ENCODE measurements at regions not wholly inside any gene's neighbourhood (a gene's known extent, or its start where the extent isn't known, plus 50 kb on each side); places are given as distances from the start of the nearest gene placed in this dataset.

DNA sequence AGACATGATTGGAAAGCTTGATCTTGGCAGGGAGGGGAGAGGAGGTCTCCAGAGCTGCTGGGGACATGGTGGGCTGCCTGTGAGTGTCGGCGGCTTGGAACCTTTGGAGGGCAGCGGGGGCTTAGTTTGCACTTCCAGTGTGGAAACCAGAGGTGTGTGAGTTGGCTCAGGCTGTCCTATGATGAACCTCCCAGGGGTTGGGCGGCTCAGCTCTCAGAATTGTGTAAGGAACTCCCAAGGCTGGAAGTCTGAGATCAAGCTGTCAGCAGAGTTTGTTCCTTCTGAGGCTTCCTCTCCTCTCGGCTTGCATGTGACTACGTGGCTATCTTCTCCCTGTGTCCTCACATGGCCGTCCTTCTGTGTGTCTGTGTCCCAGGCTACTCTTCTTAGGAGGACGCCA lies 87.9 kb upstream of the B3GAT1 start:
- peaks cover 22% of the 10 kb centered on the region for H3K27me3 Mint-ChIP-seq
- TF ChIP-seq CTCF (IDR thresholded peaks at IDR 0.05): no peak
- TF ChIP-seq EZH2 (IDR thresholded peaks at IDR 0.05; ENCODE audit: borderline replicate concordance, insufficient read depth, low read depth, low read length, poor library complexity, severe bottlenecking): no peak
- no peak overlapping the region for H2AFZ ChIP-seq (ENCODE audit: insufficient read depth, low read depth, low read length, poor library complexity, severe bottlenecking)
- H3K9me3 ChIP-seq (ENCODE audit: control extremely low read depth in 1 of 3, control insufficient read depth in 2 of 3, insufficient read depth in 1 of 3, low read length in 2 of 3): peaks cover 0 to 13% (median 0%) of the 10 kb centered on the region in 3 donors
- POLR2A ChIA-PET: no interaction called here
- H3K27me3 ChIP-seq (replicated peaks in 1 of 4; ENCODE audit: control extremely low read depth in 1 of 4, control insufficient read depth in 3 of 4, insufficient read depth in 4 of 4, low read length in 3 of 4): no peaks in the 10 kb centered on the region
- no peaks in the 10 kb centered on the region for H4K20me1 ChIP-seq (ENCODE audit: control insufficient read depth, insufficient read depth, low read length, poor library complexity, severe bottlenecking)
- no peaks in the 10 kb centered on the region for H3K4me1 Mint-ChIP-seq
- CTCF ChIA-PET: no interaction called here
- H3K27ac ChIP-seq (ENCODE audit: low read length in 2 of 2): no peak overlapping the region
- no peak overlapping the region for H3K4me2 ChIP-seq (replicated peaks; ENCODE audit: low read depth, low read length, poor library complexity, severe bottlenecking)
- no peaks in the 10 kb centered on the region for H3K79me2 ChIP-seq (ENCODE audit: control insufficient read depth, insufficient read depth, low read length)
- H3K4me3 ChIP-seq (ENCODE audit: control extremely low read depth in 1 of 5, extremely low read depth in 1 of 5, insufficient read depth in 1 of 5, low read depth in 2 of 5, low read length in 4 of 5): no peak overlapping the region
- DNase-seq (no peak), ATAC-seq (ENCODE audit: low read depth) (no peak)
- H3K9ac ChIP-seq (ENCODE audit: low read length): no peak overlapping the region
- intact Hi-C loops (cut with micrococcal nuclease): no loop called here
- WGBS (ENCODE audit: insufficient coverage): 77% methylated on average over 7 of the region's 8 CpGs
- H3K36me3 ChIP-seq (replicated peaks in 1 of 2; ENCODE audit: control extremely low read depth in 1 of 2, control insufficient read depth in 1 of 2, extremely low read depth in 1 of 2, insufficient read depth in 2 of 2, low read length in 1 of 2): no peaks in the 10 kb centered on the region
- no peak overlapping the region for H3K27ac Mint-ChIP-seq
- H3K4me1 ChIP-seq (ENCODE audit: control insufficient read depth in 2 of 2, insufficient read depth in 2 of 2, low read length in 2 of 2): no peaks in the 10 kb centered on the region
- H3K4me3 Mint-ChIP-seq: no peak overlapping the region
- peaks cover 4% of the 10 kb centered on the region for H3K9me3 Mint-ChIP-seq (ENCODE audit: insufficient read depth)

DNA sequence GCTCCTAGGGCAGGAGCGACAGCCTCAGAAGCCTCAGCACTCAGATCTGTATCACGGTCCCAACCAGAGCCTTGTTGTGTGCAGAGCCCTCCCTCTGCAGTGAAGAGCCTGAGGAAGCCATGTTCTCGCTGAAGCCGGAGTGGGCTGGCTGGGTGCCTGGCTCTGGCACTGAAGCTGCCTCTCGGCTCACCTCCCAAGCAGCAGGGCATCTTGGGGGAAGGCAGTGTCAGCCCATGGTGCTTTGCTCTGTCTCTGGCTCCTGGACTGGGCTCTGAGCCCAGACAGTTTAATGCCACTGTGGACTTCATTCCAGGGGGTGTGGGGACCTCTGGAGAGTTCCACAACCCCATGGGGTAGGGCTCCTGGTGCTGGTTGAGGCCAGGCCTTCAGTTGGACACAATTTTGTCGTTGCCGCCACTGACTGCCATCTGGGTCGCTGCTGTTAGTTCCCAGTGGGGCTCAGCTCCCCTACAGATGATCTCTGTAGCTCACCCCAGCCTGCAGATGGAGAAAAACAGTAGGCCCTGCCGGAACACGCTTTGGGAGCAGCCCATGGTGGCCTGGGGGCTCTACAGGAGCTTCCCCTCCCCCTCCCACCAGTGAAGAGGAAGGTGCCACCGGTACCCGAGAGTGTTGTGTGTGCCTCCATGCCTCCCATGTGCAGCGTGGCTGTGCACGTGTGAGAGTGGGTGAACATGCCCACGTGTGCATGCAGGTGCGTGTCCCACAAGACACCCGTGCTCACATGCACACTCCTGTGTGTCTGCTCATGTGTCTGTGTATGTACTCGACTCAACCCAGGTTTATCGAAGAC lies 86.5 kb upstream of the B3GAT1 start:
- H3K27me3 ChIP-seq (replicated peaks in 1 of 4; ENCODE audit: control extremely low read depth in 1 of 4, control insufficient read depth in 3 of 4, insufficient read depth in 4 of 4, low read length in 3 of 4): no peaks in the 10 kb centered on the region
- no peaks in the 10 kb centered on the region for H3K4me1 ChIP-seq (ENCODE audit: control insufficient read depth in 2 of 2, insufficient read depth in 2 of 2, low read length in 2 of 2)
- ATAC-seq (ENCODE audit: low read depth) (no peak), DNase-seq (no peak)
- no peak overlapping the region for H2AFZ ChIP-seq (ENCODE audit: insufficient read depth, low read depth, low read length, poor library complexity, severe bottlenecking)
- H3K4me2 ChIP-seq (replicated peaks; ENCODE audit: low read depth, low read length, poor library complexity, severe bottlenecking): no peak overlapping the region
- 92% methylated on average over 17 of the region's 19 CpGs for WGBS (ENCODE audit: insufficient coverage)
- ChIA-PET POLR2A (no interaction called here), CTCF (no interaction called here)
- no peaks in the 10 kb centered on the region for H3K79me2 ChIP-seq (ENCODE audit: control insufficient read depth, insufficient read depth, low read length)
- Mint-ChIP-seq H3K9me3 (ENCODE audit: insufficient read depth) (peaks cover 5% of the 10 kb centered on the region), H3K4me3 (no peak overlapping the region), H3K27ac (no peak overlapping the region), H3K4me1 (no peaks in the 10 kb centered on the region), H3K27me3 (peaks cover 17% of the 10 kb centered on the region)
- H3K9me3 ChIP-seq (ENCODE audit: control extremely low read depth in 1 of 3, control insufficient read depth in 2 of 3, insufficient read depth in 1 of 3, low read length in 2 of 3): peaks cover 0 to 13% (median 0%) of the 10 kb centered on the region in 3 donors
- no peak overlapping the region for H3K4me3 ChIP-seq (ENCODE audit: control extremely low read depth in 1 of 5, extremely low read depth in 1 of 5, insufficient read depth in 1 of 5, low read depth in 2 of 5, low read length in 4 of 5)
- H4K20me1 ChIP-seq (ENCODE audit: control insufficient read depth, insufficient read depth, low read length, poor library complexity, severe bottlenecking): no peaks in the 10 kb centered on the region
- intact Hi-C loops (cut with micrococcal nuclease): no loop called here
- no peaks in the 10 kb centered on the region for H3K36me3 ChIP-seq (replicated peaks in 1 of 2; ENCODE audit: control extremely low read depth in 1 of 2, control insufficient read depth in 1 of 2, extremely low read depth in 1 of 2, insufficient read depth in 2 of 2, low read length in 1 of 2)
- no peak overlapping the region for H3K27ac ChIP-seq (ENCODE audit: low read length in 2 of 2)
- H3K9ac ChIP-seq (ENCODE audit: low read length): no peak overlapping the region
- no peak for TF ChIP-seq EZH2 (IDR thresholded peaks at IDR 0.05; ENCODE audit: borderline replicate concordance, insufficient read depth, low read depth, low read length, poor library complexity, severe bottlenecking)
- TF ChIP-seq CTCF (IDR thresholded peaks at IDR 0.05): no peak
